DOHH2 (cell line): ENCODE measurements at regions not wholly inside any gene's neighbourhood (a gene's known extent, or its start where the extent isn't known, plus 50 kb on each side); places are given as distances from the start of the nearest gene placed in this dataset.

Source experiments
- EZH2phosphoT487 ChIP-seq: fragments of 200-600 bp; sonication (generic); IDR thresholded peaks from 2 replicates; pipeline ENCODE4 v1.6.1; 2017; ENCODE audit warnings: borderline replicate concordance, mild to moderate bottlenecking, antibody characterized with exemption, low read length, moderate library complexity, mixed read lengths
- TF ChIP-seq, protein P1 (sequence below): fragments of 200-600 bp; sonication (generic); IDR thresholded peaks from one replicate; pipeline ENCODE4 v1.5.1; 2014; ENCODE audit warnings: antibody characterized with exemption, mild to moderate bottlenecking, low read depth, low read length; ENCODE audit not compliant: poor library complexity, severe bottlenecking

DNA sequence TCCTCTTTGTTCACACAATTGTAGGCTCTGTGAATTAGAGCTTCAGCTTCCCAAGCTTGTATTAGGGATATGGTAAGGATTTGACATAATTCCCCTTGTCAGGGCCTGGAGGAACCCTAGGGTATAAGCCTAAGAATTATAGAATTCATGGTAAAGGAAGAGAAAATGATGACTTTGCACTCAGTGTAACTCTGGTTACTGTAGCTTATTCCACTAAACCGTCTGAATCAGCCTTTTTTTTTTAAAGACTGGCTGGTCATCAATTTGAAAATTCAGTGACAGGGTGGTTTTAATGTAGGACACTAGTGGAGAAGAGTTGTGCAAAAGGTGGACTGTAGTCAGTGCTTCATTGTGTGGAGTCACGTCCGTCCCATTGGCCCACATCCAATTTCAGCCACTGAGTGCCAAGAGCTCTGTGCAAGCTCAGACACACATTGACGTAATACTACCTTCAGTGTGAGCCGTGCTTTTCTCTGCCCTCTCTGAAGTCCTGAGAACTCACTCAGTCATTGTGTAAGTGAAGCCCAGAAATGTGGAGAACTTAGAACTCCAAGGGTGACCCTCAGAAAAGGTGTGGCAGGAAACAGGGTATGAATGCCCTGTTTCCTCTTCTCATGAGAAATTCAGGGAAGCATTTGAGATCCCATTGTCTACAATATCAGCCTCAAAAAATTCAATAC lies 449.8 kb downstream of the C4orf33 start:
- TF ChIP-seq, protein P1, sequence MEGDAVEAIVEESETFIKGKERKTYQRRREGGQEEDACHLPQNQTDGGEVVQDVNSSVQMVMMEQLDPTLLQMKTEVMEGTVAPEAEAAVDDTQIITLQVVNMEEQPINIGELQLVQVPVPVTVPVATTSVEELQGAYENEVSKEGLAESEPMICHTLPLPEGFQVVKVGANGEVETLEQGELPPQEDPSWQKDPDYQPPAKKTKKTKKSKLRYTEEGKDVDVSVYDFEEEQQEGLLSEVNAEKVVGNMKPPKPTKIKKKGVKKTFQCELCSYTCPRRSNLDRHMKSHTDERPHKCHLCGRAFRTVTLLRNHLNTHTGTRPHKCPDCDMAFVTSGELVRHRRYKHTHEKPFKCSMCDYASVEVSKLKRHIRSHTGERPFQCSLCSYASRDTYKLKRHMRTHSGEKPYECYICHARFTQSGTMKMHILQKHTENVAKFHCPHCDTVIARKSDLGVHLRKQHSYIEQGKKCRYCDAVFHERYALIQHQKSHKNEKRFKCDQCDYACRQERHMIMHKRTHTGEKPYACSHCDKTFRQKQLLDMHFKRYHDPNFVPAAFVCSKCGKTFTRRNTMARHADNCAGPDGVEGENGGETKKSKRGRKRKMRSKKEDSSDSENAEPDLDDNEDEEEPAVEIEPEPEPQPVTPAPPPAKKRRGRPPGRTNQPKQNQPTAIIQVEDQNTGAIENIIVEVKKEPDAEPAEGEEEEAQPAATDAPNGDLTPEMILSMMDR, result no peak
- no peak for TF ChIP-seq EZH2phosphoT487
